IgD-negative memory B cell (primary cell): ENCODE measurements at regions not wholly inside any gene's neighbourhood (a gene's known extent, or its start where the extent isn't known, plus 50 kb on each side); places are given as distances from the start of the nearest gene placed in this dataset.
"Not testable (repeated sequence)": the region's sequence is repeated elsewhere in the genome, so short reads cannot be mapped to it uniquely, and the experiment has no call there.

Experiments
- H3K27ac Mint-ChIP-seq, 3 donors: one replicate each; pipeline ENCODE4 v1.8.0; 2020 to 2022; ENCODE audit warnings: mild to moderate bottlenecking in 3 of 3, mixed read lengths in 3 of 3, moderate library complexity in 1 of 3
- H3K27me3 Mint-ChIP-seq: one replicate; pipeline ENCODE4 v1.8.0; 2021; ENCODE audit warnings: mixed read lengths
- H3K36me3 Mint-ChIP-seq: one replicate; pipeline ENCODE4 v1.8.0; 2020; ENCODE audit warnings: mild to moderate bottlenecking, mixed read lengths
- H3K4me1 Mint-ChIP-seq, 3 donors: one replicate each; pipeline ENCODE4 v1.8.0; 2020 to 2022; ENCODE audit warnings: mixed read lengths in 3 of 3, mild to moderate bottlenecking in 1 of 3
- H3K4me3 Mint-ChIP-seq, 4 donors: one replicate each; pipeline ENCODE4 v1.8.0; 2020 to 2022; ENCODE audit warnings: mild to moderate bottlenecking in 4 of 4, mixed read lengths in 4 of 4, moderate library complexity in 3 of 4
- H3K9me3 Mint-ChIP-seq, 3 donors: one replicate each; pipeline ENCODE4 v1.8.0; 2020 to 2021; ENCODE audit warnings: mixed read lengths in 3 of 3, mild to moderate bottlenecking in 1 of 3

GRCh38 chr1:208456487-208456886, 212.3 kb upstream of the PLXNA2 start:
- no peaks in the 10 kb centered on the region for H3K36me3 Mint-ChIP-seq
- peaks cover 3% of the 10 kb centered on the region for H3K27me3 Mint-ChIP-seq
- no peak overlapping the region for H3K27ac Mint-ChIP-seq
- H3K4me1 Mint-ChIP-seq = no peaks in the 10 kb centered on the region
- peaks cover 0 to 8% (median 5%) of the 10 kb centered on the region in 3 donors for H3K9me3 Mint-ChIP-seq
- H3K4me3 Mint-ChIP-seq = no peak overlapping the region

GRCh38 chr1:208460823-208461222, 216.6 kb upstream of the PLXNA2 start:
- Mint-ChIP-seq H3K27ac (no peak overlapping the region), H3K27me3 (peaks cover 3% of the 10 kb centered on the region)

DNA sequence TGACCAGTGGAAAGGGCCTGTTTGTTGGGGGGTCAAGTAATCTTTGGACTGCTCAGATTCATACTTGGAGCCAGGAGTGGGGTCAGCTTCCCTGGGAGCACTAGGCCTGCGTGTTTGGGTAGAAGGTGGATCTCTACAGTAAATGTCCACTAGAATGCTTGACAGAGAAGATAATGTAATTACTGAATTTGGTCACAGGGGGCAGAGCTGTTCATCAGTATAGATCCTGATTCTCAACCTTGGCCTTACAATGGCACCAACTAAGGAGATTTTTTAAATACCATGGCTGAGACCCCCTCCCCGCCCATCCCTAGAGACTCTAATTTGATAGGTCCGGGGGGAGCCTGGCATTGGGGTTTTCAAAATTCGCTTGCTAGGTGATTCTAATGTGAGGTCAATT, 217.5 kb upstream of the PLXNA2 start:
- H3K27me3 Mint-ChIP-seq = peaks cover 3% of the 10 kb centered on the region
- H3K36me3 Mint-ChIP-seq = no peaks in the 10 kb centered on the region
- H3K9me3 Mint-ChIP-seq = peaks cover 0 to 8% (median 5%) of the 10 kb centered on the region in 3 donors
- H3K4me3 Mint-ChIP-seq = no peak overlapping the region
- no peaks in the 10 kb centered on the region for H3K4me1 Mint-ChIP-seq
- no peak overlapping the region for H3K27ac Mint-ChIP-seq

More at GRCh38 chr1:208460823-208461222, 216.6 kb upstream of the PLXNA2 start:
- Mint-ChIP-seq H3K4me3 (no peak overlapping the region), H3K4me1 (no peaks in the 10 kb centered on the region), H3K9me3 (peaks cover 0 to 8% (median 5%) of the 10 kb centered on the region in 3 donors), H3K36me3 (no peaks in the 10 kb centered on the region)

GRCh38 chr1:208462761-208463160, 218.6 kb upstream of the PLXNA2 start:
- Mint-ChIP-seq H3K4me3 (no peak overlapping the region), H3K4me1 (no peaks in the 10 kb centered on the region), H3K36me3 (no peaks in the 10 kb centered on the region), H3K9me3 (peaks cover 0 to 4% (median 2%) of the 10 kb centered on the region in 3 donors), H3K27ac (no peak overlapping the region), H3K27me3 (peaks cover 3% of the 10 kb centered on the region)

GRCh38 chr1:208465266-208465665, 221.1 kb upstream of the PLXNA2 start:
- Mint-ChIP-seq H3K36me3 (no peaks in the 10 kb centered on the region), H3K4me1 (no peaks in the 10 kb centered on the region), H3K27me3 (peaks cover 3% of the 10 kb centered on the region), H3K27ac (no peak overlapping the region), H3K4me3 (no peak overlapping the region), H3K9me3 (no peaks in the 10 kb centered on the region)

DNA sequence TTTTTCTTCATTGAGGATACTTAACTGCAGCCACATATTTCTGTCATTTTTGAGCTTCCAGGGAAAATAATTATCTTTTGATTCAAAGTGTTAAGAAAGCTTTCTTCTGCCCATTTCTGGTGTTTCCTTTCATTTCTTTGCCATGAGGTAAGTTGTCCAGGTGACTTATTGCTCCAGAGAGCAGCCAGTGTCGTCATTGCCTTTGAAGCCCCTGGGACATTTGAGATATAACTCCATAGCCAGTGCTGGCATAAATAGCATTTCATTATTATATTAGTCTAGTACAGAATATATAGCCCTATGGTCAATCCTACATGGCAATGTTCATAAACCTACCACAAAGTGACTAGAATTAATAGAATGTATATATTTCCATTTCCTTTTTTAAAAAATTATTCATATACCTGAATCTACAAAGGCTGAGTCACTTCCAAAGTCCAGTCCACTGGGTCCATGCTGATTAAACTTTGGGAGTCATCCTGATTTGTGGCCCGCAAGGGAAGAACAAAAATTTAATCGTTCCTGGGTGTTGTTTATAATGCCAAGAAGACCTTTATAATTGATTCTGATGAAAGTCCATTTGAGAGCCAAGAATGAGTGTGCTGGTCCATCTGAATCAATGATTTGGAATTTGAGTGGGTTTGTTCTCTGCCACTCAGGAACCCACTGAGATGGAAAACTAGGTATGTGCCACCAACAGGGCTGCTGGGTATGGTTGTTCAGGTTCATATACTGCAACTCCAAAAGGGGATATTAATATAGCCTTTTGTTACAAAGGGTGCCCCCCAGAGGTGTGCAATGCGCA, 221.8 kb upstream of the PLXNA2 start:
- Mint-ChIP-seq H3K27ac (no peak overlapping the region), H3K9me3 (no peaks in the 10 kb centered on the region), H3K4me3 (no peak overlapping the region), H3K27me3 (peaks cover 3% of the 10 kb centered on the region), H3K36me3 (no peaks in the 10 kb centered on the region), H3K4me1 (no peaks in the 10 kb centered on the region)

GRCh38 chr1:208467151-208467780, 223.1 kb upstream of the PLXNA2 start:
- H3K36me3 Mint-ChIP-seq = no peaks in the 10 kb centered on the region
- peaks cover 1% of the 10 kb centered on the region for H3K27me3 Mint-ChIP-seq
- no peaks in the 10 kb centered on the region for H3K4me1 Mint-ChIP-seq
- no peaks in the 10 kb centered on the region for H3K9me3 Mint-ChIP-seq
- H3K4me3 Mint-ChIP-seq = no peak overlapping the region
- no peak overlapping the region for H3K27ac Mint-ChIP-seq

GRCh38 chr1:208475449-208475848, 231.3 kb upstream of the PLXNA2 start:
- Mint-ChIP-seq H3K4me3 (no peak overlapping the region), H3K27me3 (no peaks in the 10 kb centered on the region), H3K27ac (no peak overlapping the region), H3K36me3 (peaks cover 1% of the 10 kb centered on the region), H3K9me3 (no peaks in the 10 kb centered on the region), H3K4me1 (no peaks in the 10 kb centered on the region)

DNA sequence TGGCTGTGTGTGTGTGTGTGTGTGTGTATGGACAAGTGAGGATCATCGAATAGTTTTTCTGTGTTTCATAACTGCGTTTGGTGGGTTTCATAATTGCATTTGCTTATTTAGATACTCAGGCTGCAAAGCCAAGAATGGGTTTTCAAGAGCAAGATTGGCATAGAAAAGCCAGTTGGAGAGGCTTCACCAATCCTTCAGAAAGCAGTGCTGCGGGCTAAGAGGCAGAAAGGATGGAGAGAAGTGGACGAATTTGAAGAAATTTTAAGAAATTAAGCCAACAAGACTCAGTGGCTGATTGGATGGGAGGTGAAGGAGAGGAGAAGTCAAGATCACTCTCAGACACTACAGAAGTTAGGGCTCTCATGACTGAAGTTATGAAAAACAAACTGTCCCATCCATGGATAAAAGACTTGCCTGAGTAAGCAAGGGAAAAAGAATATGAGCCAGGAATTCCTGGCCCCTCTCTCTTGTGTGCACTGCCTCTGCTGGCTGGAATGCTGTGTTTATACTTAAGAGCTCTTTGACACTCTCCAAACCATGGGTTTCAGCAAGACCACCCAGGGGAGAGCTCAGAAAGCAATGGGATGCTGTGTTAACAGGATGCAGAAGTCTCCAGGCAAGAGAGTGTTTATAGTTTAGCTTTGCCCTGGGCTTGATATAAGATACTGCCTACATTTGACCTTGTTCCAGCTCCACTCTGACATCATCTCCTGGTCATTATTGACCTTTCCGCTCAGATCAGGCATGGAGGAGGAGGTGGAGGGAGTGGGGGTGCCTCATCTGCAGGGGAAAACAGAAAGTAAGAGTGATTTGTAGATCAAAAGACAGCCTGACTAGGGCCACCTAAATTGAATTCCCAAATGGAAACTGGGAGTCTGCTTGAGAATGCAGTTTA, 232.0 kb upstream of the PLXNA2 start:
- no peaks in the 10 kb centered on the region for H3K4me1 Mint-ChIP-seq
- no peaks in the 10 kb centered on the region for H3K9me3 Mint-ChIP-seq
- H3K27ac Mint-ChIP-seq = no peak overlapping the region
- no peak overlapping the region for H3K4me3 Mint-ChIP-seq
- no peaks in the 10 kb centered on the region for H3K27me3 Mint-ChIP-seq
- peaks cover 1% of the 10 kb centered on the region for H3K36me3 Mint-ChIP-seq

DNA sequence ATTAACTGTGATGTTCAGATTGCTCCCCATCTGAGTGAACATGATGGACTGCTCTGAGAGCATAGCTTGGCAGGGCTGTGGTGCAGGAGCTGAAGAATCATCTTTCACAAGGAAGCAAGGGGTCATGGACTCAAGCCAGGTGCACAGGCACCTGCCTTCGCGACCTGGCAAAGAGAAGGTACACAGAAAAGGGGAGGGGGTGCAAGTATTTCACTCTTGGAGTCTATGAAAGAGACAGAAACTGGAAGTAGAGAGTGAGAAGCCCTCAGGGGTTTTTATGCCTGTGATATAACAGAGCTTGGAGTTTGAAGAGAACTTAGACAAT, 232.6 kb upstream of the PLXNA2 start:
- no peak overlapping the region for H3K27ac Mint-ChIP-seq
- no peak overlapping the region for H3K4me3 Mint-ChIP-seq
- H3K9me3 Mint-ChIP-seq = no peaks in the 10 kb centered on the region
- H3K27me3 Mint-ChIP-seq = no peaks in the 10 kb centered on the region
- no peaks in the 10 kb centered on the region for H3K4me1 Mint-ChIP-seq
- H3K36me3 Mint-ChIP-seq = peaks cover 1% of the 10 kb centered on the region

DNA sequence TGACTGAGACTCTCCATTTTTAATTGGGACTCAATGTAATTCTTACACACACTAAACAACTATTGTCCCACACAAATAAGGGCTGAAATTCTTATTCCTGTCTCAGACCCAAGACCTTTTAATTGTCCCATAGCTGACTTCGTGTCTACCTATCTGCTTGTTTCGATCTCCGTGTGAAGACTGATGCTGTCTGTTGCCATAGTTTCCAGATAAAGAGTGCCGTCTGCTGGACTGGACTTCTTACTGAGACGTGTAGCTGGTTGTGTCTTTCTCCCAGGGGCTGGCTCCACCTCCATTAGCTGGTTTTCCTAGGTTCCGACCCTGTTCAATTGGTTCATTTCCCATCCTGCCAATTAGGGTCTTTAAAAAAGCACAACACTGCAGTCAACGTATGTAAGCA, 235.3 kb upstream of the PLXNA2 start:
- Mint-ChIP-seq H3K27ac (no peak overlapping the region), H3K36me3 (peaks cover 1% of the 10 kb centered on the region), H3K9me3 (no peaks in the 10 kb centered on the region), H3K4me3 (no peak overlapping the region), H3K4me1 (no peaks in the 10 kb centered on the region), H3K27me3 (no peaks in the 10 kb centered on the region)

DNA sequence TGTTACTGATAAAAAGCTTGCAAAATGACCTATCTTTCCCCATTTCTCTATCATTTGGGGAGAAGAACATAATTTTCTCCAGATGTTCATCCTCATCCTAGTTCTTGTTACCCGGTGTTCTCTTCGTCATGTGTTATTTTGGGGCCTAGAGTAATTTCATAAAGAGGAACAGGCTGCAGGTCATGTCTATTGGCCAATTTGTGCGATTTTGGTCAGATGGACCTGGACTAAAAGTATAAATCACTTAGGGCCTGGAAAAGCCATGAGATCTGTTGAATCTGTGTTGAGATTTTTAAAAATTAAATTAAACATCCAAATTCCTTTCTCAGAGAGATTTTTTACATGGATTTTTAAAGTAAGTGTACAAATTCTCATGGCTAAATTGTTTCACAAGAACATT, 241.3 kb upstream of the PLXNA2 start:
- no peaks in the 10 kb centered on the region for H3K9me3 Mint-ChIP-seq
- no peaks in the 10 kb centered on the region for H3K36me3 Mint-ChIP-seq
- H3K4me3 Mint-ChIP-seq = no peak overlapping the region
- no peaks in the 10 kb centered on the region for H3K27me3 Mint-ChIP-seq
- no peaks in the 10 kb centered on the region for H3K4me1 Mint-ChIP-seq
- H3K27ac Mint-ChIP-seq = no peak overlapping the region

- Mint-ChIP-seq H3K4me3 (no peak overlapping the region), H3K27ac (no peak overlapping the region), H3K36me3 (no peaks in the 10 kb centered on the region), H3K9me3 (no peaks in the 10 kb centered on the region), H3K27me3 (no peaks in the 10 kb centered on the region), H3K4me1 (no peaks in the 10 kb centered on the region)
Measured at GRCh38 chr1:208486677-208487076, 242.5 kb upstream of the PLXNA2 start.

DNA sequence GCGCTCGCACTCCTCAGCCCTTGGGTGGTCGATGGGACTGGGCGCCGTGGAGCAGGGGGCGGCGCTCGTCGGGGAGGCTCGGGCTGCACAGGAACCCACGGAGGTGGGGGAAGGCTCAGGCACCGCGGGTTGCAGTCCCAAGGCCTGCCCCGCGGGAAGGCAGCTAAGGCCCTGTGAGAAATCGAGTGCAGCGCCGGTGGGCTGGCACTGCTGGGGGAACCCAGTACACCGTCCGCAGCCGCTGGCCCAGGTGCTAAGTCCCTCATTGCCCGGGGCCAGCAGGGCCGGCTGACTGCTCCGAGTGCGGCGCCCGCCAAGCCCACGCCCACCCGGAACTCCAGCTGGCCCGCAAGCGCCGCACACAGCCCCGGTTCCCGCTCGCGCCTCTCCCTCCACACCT, 244.2 kb upstream of the PLXNA2 start:
- H3K4me3 Mint-ChIP-seq, H3K4me1 Mint-ChIP-seq, H3K27ac Mint-ChIP-seq, H3K27me3 Mint-ChIP-seq, H3K9me3 Mint-ChIP-seq, H3K36me3 Mint-ChIP-seq: not testable (repeated sequence)
